Neural progenitor cell (in vitro differentiated cells): ENCODE measurements at regions not wholly inside any gene's neighbourhood (a gene's known extent, or its start where the extent isn't known, plus 50 kb on each side); places are given as distances from the start of the nearest gene placed in this dataset.

Experiments used
- EZH2 ChIP-seq: fragments of 200-600 bp; sonication (generic); IDR thresholded peaks from 2 replicates; pipeline ENCODE4 v1.6.1; 2017; ENCODE audit warnings: antibody characterized with exemption, mild to moderate bottlenecking, moderate library complexity
- EZH2phosphoT487 ChIP-seq: fragments of 200-600 bp; sonication (generic); IDR thresholded peaks from 2 replicates; pipeline ENCODE4 v1.6.1; 2017; ENCODE audit warnings: antibody characterized with exemption
- TF ChIP-seq, protein P1 (sequence below): fragments of 200-600 bp; sonication (generic); IDR thresholded peaks from 2 replicates; pipeline ENCODE4 v1.5.1; 2017; ENCODE audit warnings: antibody characterized with exemption, mild to moderate bottlenecking

DNA sequence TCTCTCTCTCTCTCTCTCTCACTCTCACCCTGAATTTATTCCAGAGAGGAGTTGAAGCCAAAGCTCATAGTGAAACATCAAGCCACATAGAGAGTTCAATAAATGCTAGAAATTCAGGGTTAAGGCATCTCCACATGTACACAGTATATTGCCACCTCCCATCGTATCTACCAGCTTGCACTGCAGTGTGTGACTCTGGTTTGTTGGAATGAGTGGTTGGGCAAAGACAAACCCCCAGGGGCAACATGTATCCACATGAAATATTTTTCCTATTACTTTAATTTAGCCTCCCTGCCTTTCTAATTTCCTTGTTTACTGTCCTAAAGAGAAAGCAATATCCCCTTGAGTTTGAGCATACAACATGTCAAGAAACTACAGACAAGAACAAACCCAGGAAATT is 247.3 kb downstream of the SPATA18 start:
- TF ChIP-seq, protein P1, sequence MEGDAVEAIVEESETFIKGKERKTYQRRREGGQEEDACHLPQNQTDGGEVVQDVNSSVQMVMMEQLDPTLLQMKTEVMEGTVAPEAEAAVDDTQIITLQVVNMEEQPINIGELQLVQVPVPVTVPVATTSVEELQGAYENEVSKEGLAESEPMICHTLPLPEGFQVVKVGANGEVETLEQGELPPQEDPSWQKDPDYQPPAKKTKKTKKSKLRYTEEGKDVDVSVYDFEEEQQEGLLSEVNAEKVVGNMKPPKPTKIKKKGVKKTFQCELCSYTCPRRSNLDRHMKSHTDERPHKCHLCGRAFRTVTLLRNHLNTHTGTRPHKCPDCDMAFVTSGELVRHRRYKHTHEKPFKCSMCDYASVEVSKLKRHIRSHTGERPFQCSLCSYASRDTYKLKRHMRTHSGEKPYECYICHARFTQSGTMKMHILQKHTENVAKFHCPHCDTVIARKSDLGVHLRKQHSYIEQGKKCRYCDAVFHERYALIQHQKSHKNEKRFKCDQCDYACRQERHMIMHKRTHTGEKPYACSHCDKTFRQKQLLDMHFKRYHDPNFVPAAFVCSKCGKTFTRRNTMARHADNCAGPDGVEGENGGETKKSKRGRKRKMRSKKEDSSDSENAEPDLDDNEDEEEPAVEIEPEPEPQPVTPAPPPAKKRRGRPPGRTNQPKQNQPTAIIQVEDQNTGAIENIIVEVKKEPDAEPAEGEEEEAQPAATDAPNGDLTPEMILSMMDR: no peak
- TF ChIP-seq EZH2 (no peak), EZH2phosphoT487 (no peak)
